GM21786 (cell line): ENCODE measurements at regions not wholly inside any gene's neighbourhood (a gene's known extent, or its start where the extent isn't known, plus 50 kb on each side); places are given as distances from the start of the nearest gene placed in this dataset.

Source experiments
- ATAC-seq: cut with Tn5 transposase; IDR thresholded peaks from one replicate; pipeline ENCODE4 v1.9.1; 2021; ENCODE audit not compliant: unreplicated experiment

- no peak for ATAC-seq
These were observed 91.3 kb upstream of the RPL34 start for GRCh38 chr4:108529102-108529501.

GRCh38 chr4:108527723-108528122 is 92.7 kb upstream of the RPL34 start:
- no peak for ATAC-seq

GRCh38 chr4:108520807-108521206 is 99.6 kb upstream of the RPL34 start:
- no peak for ATAC-seq

- ATAC-seq = no peak
These were observed 100.3 kb upstream of the RPL34 start for GRCh38 chr4:108519911-108520601.

- no peak for ATAC-seq
These were observed 101.1 kb upstream of the RPL34 start for GRCh38 chr4:108519208-108519833.

GRCh38 chr4:108512615-108513505 is 107.5 kb upstream of the RPL34 start:
- no peak for ATAC-seq

GRCh38 chr4:108511618-108512017 is 108.8 kb upstream of the RPL34 start:
- ATAC-seq = no peak

- no peak for ATAC-seq
These were observed 118.0 kb upstream of the RPL34 start for GRCh38 chr4:108502356-108502755.

- no peak for ATAC-seq
These were observed 121.5 kb upstream of the RPL34 start for GRCh38 chr4:108498925-108499324.

GRCh38 chr4:108493596-108493931 is 126.8 kb upstream of the RPL34 start:
- ATAC-seq = no peak

GRCh38 chr4:108492816-108493595 is 127.4 kb upstream of the RPL34 start:
- no peak for ATAC-seq

GRCh38 chr4:108488865-108489264 is 131.5 kb upstream of the RPL34 start:
- no peak for ATAC-seq

GRCh38 chr4:108486046-108486445 is 134.3 kb upstream of the RPL34 start:
- ATAC-seq = no peak

GRCh38 chr4:108484187-108484586 is 136.2 kb upstream of the RPL34 start:
- ATAC-seq = no peak

GRCh38 chr4:108483650-108484049 is 136.7 kb upstream of the RPL34 start:
- ATAC-seq = no peak

- ATAC-seq = no peak
These were observed 137.3 kb upstream of the RPL34 start for GRCh38 chr4:108483079-108483478.

- no peak for ATAC-seq
These were observed 139.5 kb upstream of the RPL34 start for GRCh38 chr4:108480881-108481280.

- no peak for ATAC-seq
These were observed 142.8 kb upstream of the RPL34 start for GRCh38 chr4:108477527-108478108.

- no peak for ATAC-seq
These were observed 147.1 kb upstream of the RPL34 start for GRCh38 chr4:108473163-108473720.
